T-helper 2 cell treated with Interferon-gamma antibody and Interleukin-4, amounts not matched to agents 100 ng/mL and 5 ng/mL, for 36 hours (primary cell): ENCODE measurements at regions not wholly inside any gene's neighbourhood (a gene's known extent, or its start where the extent isn't known, plus 50 kb on each side); places are given as distances from the start of the nearest gene placed in this dataset.

Source experiments
- intact Hi-C: fragments of 100-400 bp; cut with micrococcal nuclease; formaldehyde crosslinking; loops from one replicate; pipeline ENCODE4 v1.15.1; 2023

- intact Hi-C loops = no loop called here
Measured at GRCh38 chr10:52440612-52441285, 126.7 kb downstream of the DKK1 start.

GRCh38 chr10:52442576-52442975 lies 128.5 kb downstream of the DKK1 start:
- intact Hi-C loops = no loop called here

GRCh38 chr10:52443419-52444388 lies 129.6 kb downstream of the DKK1 start:
- intact Hi-C loops = no loop called here

GRCh38 chr10:52446391-52446790 lies 132.3 kb downstream of the DKK1 start:
- intact Hi-C loops = no loop called here

- intact Hi-C loops = no loop called here
Measured at GRCh38 chr10:52447931-52448353, 133.9 kb downstream of the DKK1 start.

- intact Hi-C loops = no loop called here
Measured at GRCh38 chr10:52450762-52451291, 136.7 kb downstream of the DKK1 start.

- intact Hi-C loops = no loop called here
Measured at GRCh38 chr10:52451817-52452216, 137.7 kb downstream of the DKK1 start.

GRCh38 chr10:52452600-52453493 lies 138.8 kb downstream of the DKK1 start:
- intact Hi-C loops = no loop called here

GRCh38 chr10:52453501-52453900 lies 139.4 kb downstream of the DKK1 start:
- intact Hi-C loops = no loop called here

GRCh38 chr10:52454491-52454890 lies 140.4 kb downstream of the DKK1 start:
- intact Hi-C loops = no loop called here

GRCh38 chr10:52455098-52455497 lies 141.0 kb downstream of the DKK1 start:
- intact Hi-C loops = no loop called here

- intact Hi-C loops = no loop called here
Measured at GRCh38 chr10:52459097-52459496, 145.0 kb downstream of the DKK1 start.

- intact Hi-C loops = no loop called here
Measured at GRCh38 chr10:52463826-52464225, 149.7 kb downstream of the DKK1 start.

GRCh38 chr10:52464368-52465124 lies 150.5 kb downstream of the DKK1 start:
- intact Hi-C loops = no loop called here

GRCh38 chr10:52465202-52465601 lies 151.1 kb downstream of the DKK1 start:
- intact Hi-C loops = no loop called here

GRCh38 chr10:52466464-52466863 lies 152.4 kb downstream of the DKK1 start:
- intact Hi-C loops = no loop called here

- intact Hi-C loops = no loop called here
Measured at GRCh38 chr10:52469970-52470705, 156.1 kb downstream of the DKK1 start.

- intact Hi-C loops = no loop called here
Measured at GRCh38 chr10:52472406-52473146, 158.5 kb downstream of the DKK1 start.

GRCh38 chr10:52474265-52474664 lies 160.2 kb downstream of the DKK1 start:
- intact Hi-C loops = no loop called here
